ENCODE measurements at regions not wholly inside any gene's neighbourhood (a gene's known extent, or its start where the extent isn't known, plus 50 kb on each side); places are given as distances from the start of the nearest gene placed in this dataset.

DNA sequence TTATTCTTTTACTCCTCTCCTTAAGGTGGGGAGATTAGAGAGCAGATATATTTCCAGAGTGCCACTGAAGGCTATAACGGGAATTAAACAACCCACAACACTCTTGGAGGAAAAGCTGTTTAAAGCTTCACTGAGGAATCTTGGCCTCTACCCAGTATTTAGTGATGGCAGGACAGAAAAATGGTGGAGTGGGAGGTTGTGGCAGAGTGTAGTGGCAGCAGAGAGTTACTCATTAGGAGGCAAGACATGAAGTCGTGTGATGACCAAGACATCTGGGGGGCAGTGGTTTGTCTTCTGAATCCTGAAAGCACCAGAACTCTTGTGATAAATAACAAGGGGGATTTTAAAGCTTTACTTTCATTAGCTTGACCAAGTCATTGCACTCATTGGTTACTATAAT lies 563.5 kb upstream of the SLITRK5 start:
- Histone ChIP-seq H3K27me3 (no peaks in the 10 kb centered on the region), H3K27ac (no peak overlapping the region), H3K4me1 (no peaks in the 10 kb centered on the region), H3K9me3 (no peaks in the 10 kb centered on the region), H3K36me3 (no peaks in the 10 kb centered on the region), H3K4me3 (no peak overlapping the region)
- intact Hi-C loops (cut with DNase I; ENCODE audit: low total_unique reads) (no loop called here), in situ Hi-C loops (cut with MboI; ENCODE audit: low sequenced_read_pairs in 4 of 4) (no loop called here)
- ATAC-seq, result no peak
- DNase-seq, result no peak
- TF ChIP-seq, protein P1, sequence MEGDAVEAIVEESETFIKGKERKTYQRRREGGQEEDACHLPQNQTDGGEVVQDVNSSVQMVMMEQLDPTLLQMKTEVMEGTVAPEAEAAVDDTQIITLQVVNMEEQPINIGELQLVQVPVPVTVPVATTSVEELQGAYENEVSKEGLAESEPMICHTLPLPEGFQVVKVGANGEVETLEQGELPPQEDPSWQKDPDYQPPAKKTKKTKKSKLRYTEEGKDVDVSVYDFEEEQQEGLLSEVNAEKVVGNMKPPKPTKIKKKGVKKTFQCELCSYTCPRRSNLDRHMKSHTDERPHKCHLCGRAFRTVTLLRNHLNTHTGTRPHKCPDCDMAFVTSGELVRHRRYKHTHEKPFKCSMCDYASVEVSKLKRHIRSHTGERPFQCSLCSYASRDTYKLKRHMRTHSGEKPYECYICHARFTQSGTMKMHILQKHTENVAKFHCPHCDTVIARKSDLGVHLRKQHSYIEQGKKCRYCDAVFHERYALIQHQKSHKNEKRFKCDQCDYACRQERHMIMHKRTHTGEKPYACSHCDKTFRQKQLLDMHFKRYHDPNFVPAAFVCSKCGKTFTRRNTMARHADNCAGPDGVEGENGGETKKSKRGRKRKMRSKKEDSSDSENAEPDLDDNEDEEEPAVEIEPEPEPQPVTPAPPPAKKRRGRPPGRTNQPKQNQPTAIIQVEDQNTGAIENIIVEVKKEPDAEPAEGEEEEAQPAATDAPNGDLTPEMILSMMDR (IDR thresholded peaks at IDR 0.05 in 4 of 5, conservative IDR thresholded peaks at IDR 0.05 in 1 of 5), result no peak
- TF ChIP-seq POLR2A (IDR thresholded peaks at IDR 0.05), result no peak

- H3K36me3 ChIP-seq, result no peaks in the 10 kb centered on the region
- ATAC-seq (no peak), DNase-seq (no peak)
- TF ChIP-seq POLR2A (IDR thresholded peaks at IDR 0.05), result no peak
- TF ChIP-seq, protein P1 (IDR thresholded peaks at IDR 0.05 in 4 of 5, conservative IDR thresholded peaks at IDR 0.05 in 1 of 5), result no peak
- no peaks in the 10 kb centered on the region for H3K4me1 ChIP-seq
- intact Hi-C loops (cut with DNase I; ENCODE audit: low total_unique reads) (no loop called here), in situ Hi-C loops (cut with MboI; ENCODE audit: low sequenced_read_pairs in 4 of 4) (no loop called here)
- H3K9me3 ChIP-seq, result no peaks in the 10 kb centered on the region
- no peaks in the 10 kb centered on the region for H3K27me3 ChIP-seq
- no peak overlapping the region for H3K27ac ChIP-seq
- no peak overlapping the region for H3K4me3 ChIP-seq
These were observed 550.7 kb upstream of the SLITRK5 start for GRCh38 chr13:87120476-87120875.

DNA sequence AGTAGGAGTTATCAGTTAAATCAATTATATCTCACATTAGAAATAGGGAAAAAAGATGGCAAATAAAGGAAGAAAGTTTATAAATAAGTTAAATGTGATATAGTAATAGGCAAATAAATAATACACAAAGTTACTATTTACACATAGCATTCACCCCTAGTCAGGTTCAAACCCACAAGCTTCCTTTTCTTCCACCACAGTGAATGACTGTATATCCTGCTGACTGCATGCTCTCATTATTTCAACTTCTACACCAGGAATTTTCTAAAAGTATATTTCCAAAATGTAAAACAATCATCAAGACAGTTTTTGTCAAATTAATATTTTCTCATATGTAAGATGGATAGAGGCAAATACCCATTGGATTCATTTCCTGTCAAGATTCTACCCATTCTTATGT lies 548.6 kb upstream of the SLITRK5 start:
- in situ Hi-C loops (cut with MboI; ENCODE audit: low sequenced_read_pairs in 4 of 4), result no loop called here
- TF ChIP-seq, protein P1 (IDR thresholded peaks at IDR 0.05 in 4 of 5, conservative IDR thresholded peaks at IDR 0.05 in 1 of 5), result no peak
- TF ChIP-seq POLR2A (IDR thresholded peaks at IDR 0.05), result no peak
- Histone ChIP-seq H3K36me3 (no peaks in the 10 kb centered on the region), H3K27ac (no peak overlapping the region), H3K27me3 (no peaks in the 10 kb centered on the region), H3K4me3 (no peak overlapping the region), H3K4me1 (no peaks in the 10 kb centered on the region), H3K9me3 (no peaks in the 10 kb centered on the region)
- no peak for DNase-seq
- intact Hi-C loops (cut with DNase I; ENCODE audit: low total_unique reads), result no loop called here
- ATAC-seq, result no peak

DNA sequence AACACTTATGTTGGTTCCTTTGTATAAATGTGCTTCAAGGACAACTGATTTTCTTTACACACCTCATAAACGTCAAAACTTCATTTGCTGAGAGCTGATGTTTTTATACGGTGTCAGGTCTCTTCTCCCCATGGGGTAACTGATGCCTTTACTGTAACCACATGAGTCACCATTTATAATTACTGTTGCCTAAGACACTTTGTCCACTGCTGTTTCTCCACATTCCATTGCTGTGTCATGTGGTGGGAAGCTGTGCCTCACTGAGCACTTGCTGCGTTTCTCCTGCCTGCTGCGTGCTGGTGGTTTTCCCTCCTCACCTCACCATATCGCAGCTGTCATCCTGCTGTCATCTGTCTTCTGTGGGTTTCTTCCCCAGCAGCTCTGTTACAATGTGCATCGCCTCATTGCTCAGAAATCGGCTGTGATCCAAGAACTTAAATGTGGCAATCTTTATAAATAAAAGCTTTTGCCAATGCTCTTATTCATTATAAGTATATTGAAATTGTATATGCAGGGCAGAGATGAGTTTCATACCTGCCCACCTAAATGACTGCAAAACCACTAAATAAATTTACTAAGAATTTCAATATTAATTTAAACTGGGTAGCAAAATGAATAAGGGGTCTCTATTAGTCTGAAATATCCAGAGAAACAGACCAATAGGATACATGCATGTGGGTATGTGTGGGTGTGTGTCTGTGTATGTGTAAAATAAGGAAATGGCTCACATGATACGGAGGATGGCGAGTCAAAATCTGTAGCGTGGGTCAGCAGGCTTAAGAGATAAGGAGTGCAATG lies 547.0 kb upstream of the SLITRK5 start:
- no peaks in the 10 kb centered on the region for H3K4me1 ChIP-seq
- H3K9me3 ChIP-seq, result no peaks in the 10 kb centered on the region
- no peak overlapping the region for H3K4me3 ChIP-seq
- no peaks in the 10 kb centered on the region for H3K27me3 ChIP-seq
- no peak for DNase-seq
- no peaks in the 10 kb centered on the region for H3K36me3 ChIP-seq
- no peak overlapping the region for H3K27ac ChIP-seq
- in situ Hi-C loops (cut with MboI; ENCODE audit: low sequenced_read_pairs in 4 of 4) (no loop called here), intact Hi-C loops (cut with DNase I; ENCODE audit: low total_unique reads) (no loop called here)
- peak; percentile 50 to 71 for ATAC-seq
- TF ChIP-seq, protein P1 (IDR thresholded peaks at IDR 0.05 in 4 of 5, conservative IDR thresholded peaks at IDR 0.05 in 1 of 5), result no peak
- no peak for TF ChIP-seq POLR2A (IDR thresholded peaks at IDR 0.05)

DNA sequence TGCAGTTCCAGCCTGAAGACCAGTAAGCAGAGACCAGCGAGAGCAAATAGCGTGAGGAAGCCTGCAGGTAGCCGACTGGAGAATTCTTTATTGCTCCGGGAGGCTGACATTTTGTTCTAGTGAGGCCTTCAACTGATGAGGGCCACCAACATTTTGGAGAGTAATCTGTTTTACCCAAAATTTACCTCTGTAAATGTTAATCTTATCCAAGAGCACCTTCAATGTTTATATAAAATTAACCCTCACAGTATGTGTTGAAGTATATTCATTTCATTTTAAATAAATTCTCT lies 546.4 kb upstream of the SLITRK5 start:
- no peak overlapping the region for H3K27ac ChIP-seq
- H3K9me3 ChIP-seq, result no peaks in the 10 kb centered on the region
- no peaks in the 10 kb centered on the region for H3K36me3 ChIP-seq
- intact Hi-C loops (cut with DNase I; ENCODE audit: low total_unique reads), result no loop called here
- H3K4me3 ChIP-seq, result no peak overlapping the region
- H3K27me3 ChIP-seq, result no peaks in the 10 kb centered on the region
- no peak for DNase-seq
- in situ Hi-C loops (cut with MboI; ENCODE audit: low sequenced_read_pairs in 4 of 4), result no loop called here
- H3K4me1 ChIP-seq, result no peaks in the 10 kb centered on the region
- no peak for ATAC-seq
- no peak for TF ChIP-seq POLR2A (IDR thresholded peaks at IDR 0.05)
- TF ChIP-seq, protein P1 (IDR thresholded peaks at IDR 0.05 in 4 of 5, conservative IDR thresholded peaks at IDR 0.05 in 1 of 5), result no peak

Measured in gastrocnemius medialis (tissue), 4 donors.